ENCODE measurements at regions not wholly inside any gene's neighbourhood (a gene's known extent, or its start where the extent isn't known, plus 50 kb on each side); places are given as distances from the start of the nearest gene placed in this dataset.

DNA sequence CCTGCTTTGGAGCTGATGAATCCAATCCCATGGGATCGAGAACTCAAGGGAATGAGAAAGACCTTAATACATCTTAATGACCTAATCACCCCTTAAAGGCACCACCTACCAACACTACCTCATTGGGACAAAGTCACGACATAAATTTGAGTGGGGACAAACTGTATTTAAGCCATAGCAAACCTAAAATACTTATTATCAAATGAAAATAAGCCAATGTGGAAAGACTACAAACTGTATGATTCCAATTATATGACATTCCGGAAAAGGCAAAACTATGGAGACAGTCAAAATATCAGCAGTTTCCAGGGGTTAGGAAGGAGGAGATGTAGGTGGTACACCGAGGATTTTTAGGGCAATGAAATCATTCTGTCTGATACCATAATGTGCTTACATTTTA is 53.3 kb upstream of the NCOA3 start:
- BruUV-seq (replicated peaks): no TSS peak
- Mint-ChIP-seq H3K27ac (ENCODE audit: unreplicated experiment) (no peak overlapping the region), H3K27me3 (ENCODE audit: unreplicated experiment) (no peaks in the 10 kb centered on the region), H3K4me3 (ENCODE audit: low read depth, unreplicated experiment) (no peak overlapping the region), H3K9me3 (ENCODE audit: low read depth, unreplicated experiment) (no peaks in the 10 kb centered on the region), H3K36me3 (ENCODE audit: insufficient read depth, unreplicated experiment) (peaks cover 9% of the 10 kb centered on the region), H3K4me1 (ENCODE audit: low read depth, unreplicated experiment) (peaks cover 19% of the 10 kb centered on the region)
- intact Hi-C loops (cut with micrococcal nuclease; ENCODE audit: unreplicated experiment): no loop called here
- CTCF ChIA-PET: interaction anchor here (0.6 kb wide), 1 partner anchor 10 kb away, joined by 3 read pairs; no protein-coding TSS in a partner anchor
- TF ChIP-seq, protein P1, sequence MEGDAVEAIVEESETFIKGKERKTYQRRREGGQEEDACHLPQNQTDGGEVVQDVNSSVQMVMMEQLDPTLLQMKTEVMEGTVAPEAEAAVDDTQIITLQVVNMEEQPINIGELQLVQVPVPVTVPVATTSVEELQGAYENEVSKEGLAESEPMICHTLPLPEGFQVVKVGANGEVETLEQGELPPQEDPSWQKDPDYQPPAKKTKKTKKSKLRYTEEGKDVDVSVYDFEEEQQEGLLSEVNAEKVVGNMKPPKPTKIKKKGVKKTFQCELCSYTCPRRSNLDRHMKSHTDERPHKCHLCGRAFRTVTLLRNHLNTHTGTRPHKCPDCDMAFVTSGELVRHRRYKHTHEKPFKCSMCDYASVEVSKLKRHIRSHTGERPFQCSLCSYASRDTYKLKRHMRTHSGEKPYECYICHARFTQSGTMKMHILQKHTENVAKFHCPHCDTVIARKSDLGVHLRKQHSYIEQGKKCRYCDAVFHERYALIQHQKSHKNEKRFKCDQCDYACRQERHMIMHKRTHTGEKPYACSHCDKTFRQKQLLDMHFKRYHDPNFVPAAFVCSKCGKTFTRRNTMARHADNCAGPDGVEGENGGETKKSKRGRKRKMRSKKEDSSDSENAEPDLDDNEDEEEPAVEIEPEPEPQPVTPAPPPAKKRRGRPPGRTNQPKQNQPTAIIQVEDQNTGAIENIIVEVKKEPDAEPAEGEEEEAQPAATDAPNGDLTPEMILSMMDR (IDR thresholded peaks at IDR 0.05; ENCODE audit: unreplicated experiment): no peak
- DNase-seq: no peak

DNA sequence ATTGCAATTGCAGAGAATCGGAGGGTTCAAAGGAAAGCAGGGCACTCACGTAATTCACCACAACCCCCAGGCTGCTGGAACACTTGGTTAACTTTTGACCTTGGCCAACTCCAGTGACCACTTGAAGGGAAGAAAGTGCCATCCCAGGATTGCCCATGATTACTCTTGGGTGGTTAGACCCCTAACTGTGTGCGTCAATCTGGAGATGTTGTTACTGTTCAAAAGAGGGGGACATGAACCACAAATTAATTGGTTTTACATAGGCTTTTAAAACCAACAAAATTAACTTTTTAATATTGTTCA is 50.1 kb upstream of the NCOA3 start:
- Mint-ChIP-seq H3K9me3 (ENCODE audit: low read depth, unreplicated experiment) (peaks cover 2% of the 10 kb centered on the region), H3K36me3 (ENCODE audit: insufficient read depth, unreplicated experiment) (peaks cover 12% of the 10 kb centered on the region), H3K4me1 (ENCODE audit: low read depth, unreplicated experiment) (peaks cover 50% of the 10 kb centered on the region), H3K27ac (ENCODE audit: unreplicated experiment) (no peak overlapping the region), H3K4me3 (ENCODE audit: low read depth, unreplicated experiment) (no peak overlapping the region), H3K27me3 (ENCODE audit: unreplicated experiment) (no peaks in the 10 kb centered on the region)
- CTCF ChIA-PET: no interaction called here
- BruUV-seq (replicated peaks): no TSS peak
- TF ChIP-seq, protein P1 (IDR thresholded peaks at IDR 0.05; ENCODE audit: unreplicated experiment): no peak
- intact Hi-C loops (cut with micrococcal nuclease; ENCODE audit: unreplicated experiment): no loop called here
- DNase-seq: no peak

Measured in Calu3 (cell line).